ENCODE measurements at regions not wholly inside any gene's neighbourhood (a gene's known extent, or its start where the extent isn't known, plus 50 kb on each side); places are given as distances from the start of the nearest gene placed in this dataset.

GRCh38 chr2:121880283-121880682 is 124.8 kb downstream of the TSN start:
- TF ChIP-seq CTCF (IDR thresholded peaks at IDR 0.05) (no peak), EZH2 (IDR thresholded peaks at IDR 0.05) (no peak), EZH2phosphoT487 (IDR thresholded peaks at IDR 0.05) (no peak)

Data from neural progenitor cell (in vitro differentiated cells).